ENCODE measurements at regions not wholly inside any gene's neighbourhood (a gene's known extent, or its start where the extent isn't known, plus 50 kb on each side); places are given as distances from the start of the nearest gene placed in this dataset.

DNA sequence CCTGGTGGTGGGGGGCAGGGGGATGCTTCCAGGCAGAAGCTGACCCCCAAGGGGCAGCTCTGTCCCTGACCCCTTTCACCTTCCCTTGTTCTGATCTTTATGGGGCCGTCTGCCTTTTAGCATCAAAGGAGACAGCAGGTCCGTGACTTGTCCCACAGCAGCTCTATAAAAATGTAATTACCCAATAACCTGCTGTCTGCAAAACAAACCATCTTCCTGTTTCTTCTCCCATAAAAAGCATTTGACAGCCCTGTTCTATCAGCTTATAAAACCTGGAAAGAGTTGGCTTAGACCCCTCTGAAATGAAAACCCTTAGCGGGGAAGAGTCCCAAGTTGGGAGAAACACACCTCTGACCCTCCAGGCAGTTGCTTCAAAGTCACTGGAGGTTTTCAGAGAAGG, 416.9 kb downstream of the MED13L start:
- TF ChIP-seq POLR2A (IDR thresholded peaks at IDR 0.05): no peak
- TF ChIP-seq, protein P1, sequence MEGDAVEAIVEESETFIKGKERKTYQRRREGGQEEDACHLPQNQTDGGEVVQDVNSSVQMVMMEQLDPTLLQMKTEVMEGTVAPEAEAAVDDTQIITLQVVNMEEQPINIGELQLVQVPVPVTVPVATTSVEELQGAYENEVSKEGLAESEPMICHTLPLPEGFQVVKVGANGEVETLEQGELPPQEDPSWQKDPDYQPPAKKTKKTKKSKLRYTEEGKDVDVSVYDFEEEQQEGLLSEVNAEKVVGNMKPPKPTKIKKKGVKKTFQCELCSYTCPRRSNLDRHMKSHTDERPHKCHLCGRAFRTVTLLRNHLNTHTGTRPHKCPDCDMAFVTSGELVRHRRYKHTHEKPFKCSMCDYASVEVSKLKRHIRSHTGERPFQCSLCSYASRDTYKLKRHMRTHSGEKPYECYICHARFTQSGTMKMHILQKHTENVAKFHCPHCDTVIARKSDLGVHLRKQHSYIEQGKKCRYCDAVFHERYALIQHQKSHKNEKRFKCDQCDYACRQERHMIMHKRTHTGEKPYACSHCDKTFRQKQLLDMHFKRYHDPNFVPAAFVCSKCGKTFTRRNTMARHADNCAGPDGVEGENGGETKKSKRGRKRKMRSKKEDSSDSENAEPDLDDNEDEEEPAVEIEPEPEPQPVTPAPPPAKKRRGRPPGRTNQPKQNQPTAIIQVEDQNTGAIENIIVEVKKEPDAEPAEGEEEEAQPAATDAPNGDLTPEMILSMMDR (IDR thresholded peaks at IDR 0.05): no peak

All from thyroid gland (tissue), 4 donors.